Suppressor macrophage treated with lipopolysaccharide for 4 hours (primary cell): ENCODE measurements at regions not wholly inside any gene's neighbourhood (a gene's known extent, or its start where the extent isn't known, plus 50 kb on each side); places are given as distances from the start of the nearest gene placed in this dataset.
"Not testable (repeated sequence)": the region's sequence is repeated elsewhere in the genome, so short reads cannot be mapped to it uniquely, and the experiment has no call there.

Source experiments
- DNase-seq: peaks from one replicate; pipeline ENCODE4 v3.0.0-alpha.2; 2020

DNA sequence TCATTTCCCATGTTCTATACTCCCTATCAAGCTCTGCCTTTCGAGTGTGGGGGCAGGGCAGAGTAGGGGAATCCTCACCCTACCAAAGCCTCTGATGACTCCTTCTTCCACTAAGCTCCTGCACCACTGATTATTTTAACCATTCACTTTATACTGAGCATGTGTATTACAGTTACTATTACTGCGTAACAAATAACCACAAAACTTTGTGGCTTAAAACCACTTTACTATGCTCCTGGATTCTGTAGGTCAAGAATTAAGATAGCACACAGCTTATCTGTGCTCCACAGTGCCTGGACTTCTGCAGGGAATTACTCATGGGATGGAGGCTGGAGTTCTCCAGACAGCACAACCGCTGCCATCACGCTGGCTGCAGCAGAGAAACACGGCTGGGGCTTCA is 117.4 kb upstream of the DNAJC10 start:
- no peak for DNase-seq

GRCh38 chr2:182605166-182605565 is 110.9 kb upstream of the DNAJC10 start:
- DNase-seq: no peak

- DNase-seq: peak; percentile 37
Measured at GRCh38 chr2:182606728-182607681, 109.1 kb upstream of the DNAJC10 start.

DNA sequence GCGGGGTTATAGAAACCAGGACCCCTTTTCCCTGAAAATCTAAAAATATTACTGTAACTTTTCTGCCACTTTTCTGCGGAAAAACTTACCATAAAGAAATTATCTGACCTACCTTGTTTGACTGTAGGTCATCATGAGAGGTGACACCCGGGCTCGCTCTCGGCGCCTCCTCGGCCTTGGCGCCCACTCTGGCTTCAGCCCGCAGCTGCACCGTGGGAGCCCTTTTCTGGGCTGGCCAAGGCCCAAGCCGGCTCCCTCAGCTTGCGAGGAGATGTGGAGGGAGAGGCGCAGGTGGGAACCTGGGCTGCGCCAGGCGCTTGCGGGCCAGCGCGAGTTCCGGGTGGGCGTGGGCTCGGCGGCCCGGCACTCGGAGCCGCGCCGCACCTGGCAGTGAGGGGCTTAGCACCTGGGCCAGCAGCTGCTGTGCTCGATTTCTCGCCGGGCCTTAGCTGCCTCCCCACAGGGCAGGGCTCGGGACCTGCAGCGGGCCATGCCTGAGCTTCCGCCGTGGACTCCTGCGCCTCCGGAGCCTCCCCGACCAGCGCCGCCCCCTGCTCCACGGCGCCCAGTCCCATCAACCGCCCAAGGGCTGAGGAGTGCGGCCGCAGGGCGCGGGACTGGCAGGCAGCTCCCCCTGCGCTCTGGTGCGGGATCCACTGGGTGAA is 107.7 kb upstream of the DNAJC10 start:
- no peak for DNase-seq

DNA sequence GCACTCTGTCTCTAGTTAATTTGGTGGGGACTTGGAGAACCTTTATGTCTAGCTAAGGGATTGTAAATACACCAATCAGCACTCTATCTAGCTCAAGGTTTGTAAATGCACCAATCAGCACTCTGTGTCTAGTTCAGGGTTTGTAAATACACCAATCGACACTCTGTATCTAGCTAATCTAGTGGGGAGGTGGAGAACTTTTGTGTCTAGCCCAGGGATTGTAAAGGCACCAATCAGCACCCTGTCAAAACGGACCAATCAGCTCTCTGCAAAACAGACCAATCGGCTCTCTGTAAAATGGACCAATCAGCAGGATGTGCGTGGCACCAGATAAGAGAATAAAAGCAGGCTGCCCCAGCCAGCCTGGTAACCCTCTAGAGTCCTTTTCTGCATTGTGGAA is 107.1 kb upstream of the DNAJC10 start:
- not testable (repeated sequence) for DNase-seq

DNA sequence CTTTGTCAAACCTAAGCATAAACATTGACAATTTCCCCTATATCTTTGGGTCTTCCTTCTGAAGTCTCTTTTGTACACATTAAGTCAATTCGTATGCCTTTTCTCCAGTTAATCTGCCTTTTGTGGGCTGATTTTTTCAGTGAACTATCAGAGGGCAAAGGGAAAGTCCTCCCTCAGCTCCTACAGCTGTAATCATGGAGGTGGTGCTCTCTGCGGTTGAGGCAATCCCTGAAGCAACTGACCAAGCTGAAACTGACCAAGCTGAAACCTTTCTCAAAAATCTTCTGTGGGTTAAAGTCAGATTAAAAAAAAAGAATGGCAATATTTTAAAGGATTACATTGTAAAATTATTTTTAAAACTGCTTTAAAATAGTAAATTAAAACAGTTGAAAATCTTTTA is 105.8 kb upstream of the DNAJC10 start:
- no peak for DNase-seq

DNA sequence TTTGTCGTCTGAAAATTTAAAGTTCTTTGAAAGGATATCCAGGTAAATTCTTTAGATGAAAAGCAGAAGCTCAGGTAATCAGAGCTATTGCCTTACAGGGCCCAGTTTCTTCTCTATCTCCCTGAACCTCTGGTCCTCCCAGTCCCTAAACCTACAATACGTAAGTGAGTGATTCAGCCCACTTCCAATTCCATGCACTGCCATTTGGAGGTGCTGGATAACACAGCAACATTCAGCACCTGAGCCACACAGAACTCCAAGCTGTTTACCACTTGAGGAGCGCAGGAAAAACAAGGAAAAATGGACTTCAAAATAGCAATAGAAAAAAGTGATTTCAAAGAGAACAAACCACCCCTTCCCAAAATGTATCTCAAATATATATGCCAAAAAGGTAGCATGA is 105.0 kb upstream of the DNAJC10 start:
- DNase-seq: no peak

- no peak for DNase-seq
Measured at GRCh38 chr2:182615036-182615435, 101.0 kb upstream of the DNAJC10 start.

DNA sequence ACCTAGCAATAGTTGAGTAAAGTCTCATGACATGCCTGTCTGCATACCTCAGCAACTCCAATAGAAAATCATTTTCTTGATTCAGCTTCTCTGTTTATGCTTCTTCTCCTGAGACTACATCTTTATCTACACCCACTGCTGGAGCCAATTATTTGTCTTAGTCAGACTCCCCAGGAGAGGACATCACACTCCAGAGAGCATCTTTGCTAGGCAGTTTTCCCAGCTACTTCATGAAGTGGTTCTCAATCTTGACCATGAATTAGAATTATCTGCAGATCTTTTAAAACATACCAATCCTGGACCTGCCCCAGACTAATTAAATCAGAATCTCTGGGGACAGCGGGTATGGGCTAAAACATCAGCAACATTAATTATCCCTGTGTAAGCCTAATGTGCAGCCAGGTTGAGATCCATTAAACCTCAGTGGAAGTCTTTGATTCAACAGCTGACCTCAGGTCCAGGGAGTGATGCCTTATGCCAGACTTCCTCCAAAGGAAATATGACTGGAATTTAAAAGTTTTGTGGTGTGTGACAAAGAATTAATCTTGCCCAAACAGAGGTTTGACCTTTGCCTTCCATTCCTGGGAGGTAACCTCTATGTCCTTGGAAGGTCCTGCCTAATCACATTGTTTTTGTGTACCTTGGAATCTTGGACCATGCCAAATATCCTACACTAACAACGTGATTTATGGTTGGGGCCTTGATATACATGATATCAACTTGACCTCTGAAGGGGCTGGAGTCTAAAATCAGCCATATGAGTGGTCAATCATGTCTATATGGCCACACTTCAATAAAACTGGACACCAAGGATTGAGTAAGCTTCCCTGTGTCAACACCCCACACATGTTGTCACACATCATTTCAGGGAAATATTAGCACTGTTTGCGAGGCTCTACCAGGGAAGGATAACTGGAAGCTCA is 99.3 kb upstream of the DNAJC10 start:
- no peak for DNase-seq

DNA sequence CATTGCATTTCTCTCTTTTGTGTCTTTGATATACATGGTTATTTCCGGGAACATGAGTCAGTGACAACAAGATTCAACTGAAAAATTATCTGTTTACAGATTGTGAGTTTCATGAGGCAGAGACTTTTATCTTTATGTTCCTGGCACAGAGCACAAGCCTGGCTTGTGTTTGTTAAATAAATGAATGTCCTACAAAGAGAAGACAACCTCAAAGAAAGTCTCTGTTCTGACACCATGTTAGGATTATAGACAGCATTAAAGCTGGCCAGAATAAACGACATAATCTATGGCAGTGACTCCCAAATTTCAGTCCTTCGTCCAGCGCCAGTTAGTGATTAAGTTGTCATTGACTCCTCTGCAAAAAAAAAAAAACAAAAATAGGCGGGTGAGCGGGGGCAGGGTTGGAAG is 97.4 kb upstream of the DNAJC10 start:
- DNase-seq: no peak

- no peak for DNase-seq
Measured at GRCh38 chr2:182619276-182619675, 96.8 kb upstream of the DNAJC10 start.

DNA sequence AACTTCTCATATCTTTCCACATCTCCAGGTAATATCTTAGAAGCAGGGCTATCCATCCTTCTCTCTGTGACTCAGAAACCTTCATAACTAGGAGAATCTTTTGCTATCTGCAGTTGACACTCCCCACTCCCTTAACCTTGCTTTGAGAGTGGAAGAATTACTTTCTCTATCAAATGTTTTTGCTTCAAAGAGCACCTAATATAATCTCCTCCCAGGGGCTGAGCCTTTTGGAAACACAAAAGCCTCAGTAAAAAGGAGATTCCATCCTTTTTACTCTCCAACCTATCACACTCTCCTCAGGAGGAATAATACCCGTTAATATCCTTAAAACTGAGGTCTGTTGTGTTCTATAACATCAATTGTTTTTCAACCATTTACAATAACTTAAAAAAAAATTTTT is 94.9 kb upstream of the DNAJC10 start:
- no peak for DNase-seq

DNA sequence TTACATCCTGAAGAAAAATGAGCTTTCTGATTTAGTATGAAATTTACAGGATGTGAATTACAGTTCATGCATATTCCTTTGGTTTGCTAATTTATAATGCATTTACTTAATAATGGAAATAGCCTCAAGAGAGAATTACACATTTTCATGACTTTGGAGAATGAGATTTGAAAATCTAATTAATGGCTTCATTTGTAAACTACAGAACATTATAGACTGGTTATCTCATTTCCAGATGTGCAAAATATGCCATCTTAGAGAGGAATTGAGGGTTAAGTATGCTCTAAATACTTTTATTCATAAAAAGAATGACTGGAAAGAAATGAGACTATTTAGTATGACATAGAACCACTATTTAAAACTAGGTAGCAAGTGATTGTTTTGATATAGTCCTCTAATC is 94.2 kb upstream of the DNAJC10 start:
- no peak for DNase-seq

DNA sequence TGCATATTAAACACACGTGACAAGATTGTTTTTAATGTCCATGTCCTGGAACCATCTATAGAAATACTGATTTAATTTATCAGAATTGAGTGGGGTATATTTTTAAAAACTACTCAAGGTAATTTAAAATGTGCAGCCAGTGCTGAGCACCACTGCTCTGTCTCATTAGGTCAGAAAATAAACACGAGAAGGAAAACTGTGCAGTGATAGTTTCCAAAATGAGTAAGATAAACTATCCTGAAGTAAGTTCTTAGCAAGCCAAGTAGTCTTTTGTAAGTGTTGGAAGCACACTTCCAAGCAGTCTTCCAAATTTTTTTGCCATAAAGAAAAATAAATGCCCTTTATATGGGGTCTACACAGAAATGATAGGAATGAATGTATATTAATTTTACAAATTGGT is 93.8 kb upstream of the DNAJC10 start:
- DNase-seq: no peak

DNA sequence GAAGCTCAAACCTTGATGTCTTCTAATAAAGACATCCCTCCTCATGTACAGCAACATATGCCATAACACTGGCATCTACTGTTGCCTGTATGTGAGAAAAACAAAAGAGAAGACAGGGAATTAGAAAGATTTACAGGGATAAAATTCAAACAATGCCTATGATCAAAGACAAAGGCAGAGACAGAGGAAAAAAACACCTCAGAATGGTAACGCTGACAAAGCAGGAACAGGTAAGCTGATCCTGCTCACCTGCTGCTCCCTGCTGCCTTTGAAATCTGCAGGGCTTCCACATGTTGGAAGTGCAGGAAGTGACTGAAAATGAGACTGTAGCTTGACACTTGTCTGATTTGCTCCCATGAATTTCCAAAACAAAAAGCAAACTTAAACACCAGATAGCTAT is 90.2 kb upstream of the DNAJC10 start:
- DNase-seq: no peak

DNA sequence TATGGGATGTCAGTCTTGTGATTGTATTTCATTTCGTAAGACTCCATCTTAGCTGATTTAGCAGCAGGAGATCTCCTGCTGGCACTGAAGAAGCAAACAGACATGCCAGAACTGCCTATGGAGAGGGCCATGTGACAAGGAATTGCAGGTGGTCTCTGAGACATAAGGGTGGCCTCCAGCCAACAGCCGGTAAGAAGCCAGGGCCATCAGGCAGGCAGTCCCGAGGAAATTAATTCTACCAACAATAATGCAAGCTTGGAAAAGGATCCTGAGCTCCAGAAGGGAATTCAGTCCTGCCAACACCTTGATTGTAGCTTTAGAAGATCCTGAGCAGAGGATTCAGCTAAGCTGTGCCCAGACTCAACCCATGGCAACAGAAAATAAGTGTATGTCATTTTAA is 87.1 kb upstream of the DNAJC10 start:
- no peak for DNase-seq

DNA sequence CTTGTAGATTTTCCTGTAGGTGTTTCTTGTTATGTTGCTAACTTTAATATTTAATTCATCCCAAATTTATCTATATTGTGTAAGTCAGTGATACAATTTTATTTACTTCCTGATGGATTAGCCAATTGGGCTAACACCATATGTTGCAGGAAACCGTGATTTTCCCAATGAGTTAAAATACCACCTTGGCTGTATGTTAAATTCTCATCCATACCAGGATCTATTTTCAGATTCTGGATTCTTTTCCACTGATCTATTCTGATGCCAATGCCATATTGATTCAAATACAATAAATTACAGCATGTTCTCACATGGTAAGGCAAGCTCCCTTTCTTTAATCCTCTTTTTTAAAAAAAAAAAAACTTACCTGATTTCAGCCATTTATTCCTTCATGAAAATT is 85.8 kb upstream of the DNAJC10 start:
- DNase-seq: no peak

DNA sequence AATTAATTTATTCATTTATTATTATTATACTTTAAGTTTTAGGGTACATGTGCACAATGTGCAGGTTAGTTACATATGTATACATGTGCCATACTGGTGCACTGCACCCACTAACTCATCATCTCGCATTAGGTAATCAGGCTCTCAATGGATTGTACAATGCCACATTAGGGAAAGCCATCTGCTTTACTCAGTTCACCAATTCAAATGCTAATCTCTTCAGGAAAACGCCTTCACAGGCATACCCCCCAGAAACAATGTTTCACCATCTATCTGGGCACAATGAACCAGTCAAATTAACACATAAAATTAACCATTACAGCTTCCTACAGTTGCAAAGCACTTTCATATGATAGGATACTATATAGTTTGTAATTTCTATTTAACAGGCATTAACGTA is 84.8 kb upstream of the DNAJC10 start:
- DNase-seq: no peak

DNA sequence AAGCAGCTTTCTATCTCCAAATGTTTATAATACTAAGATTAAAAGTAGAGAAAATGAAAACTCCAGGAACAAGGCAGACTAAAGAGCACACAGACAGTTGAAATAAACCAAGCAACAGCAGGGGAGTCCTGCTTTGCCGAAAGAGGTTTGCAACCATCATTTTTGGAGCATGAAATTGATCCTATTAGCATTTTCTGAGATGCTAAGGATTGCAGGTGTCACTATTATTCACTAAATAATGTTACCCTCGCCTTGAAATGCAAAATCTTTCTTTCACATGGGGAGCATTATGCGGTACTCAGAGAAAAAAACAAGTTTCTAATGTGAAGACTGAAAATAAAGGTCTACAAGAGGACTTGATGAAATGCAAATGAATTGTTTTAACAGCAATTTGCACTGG is 81.7 kb upstream of the DNAJC10 start:
- DNase-seq: no peak

- no peak for DNase-seq
Measured at GRCh38 chr2:182636699-182637098, 79.4 kb upstream of the DNAJC10 start.

DNA sequence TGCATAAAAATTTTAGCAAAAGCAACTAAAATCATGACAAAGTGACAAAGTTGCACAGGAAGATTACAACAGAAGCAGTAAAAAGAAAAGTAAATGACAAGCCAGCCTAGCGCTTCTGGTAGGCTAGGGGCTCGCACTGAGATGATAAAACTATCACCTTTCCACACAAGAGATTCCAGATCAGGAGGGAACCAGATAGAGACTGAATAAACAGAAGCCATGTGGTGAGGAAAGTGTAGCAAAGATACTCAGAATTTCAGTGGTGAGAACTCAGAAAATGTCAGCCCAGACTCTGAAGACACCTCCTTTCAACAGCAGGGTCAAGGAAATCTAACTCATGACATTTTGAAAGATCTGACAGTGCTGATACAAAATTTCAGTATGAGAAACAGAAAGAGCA is 77.4 kb upstream of the DNAJC10 start:
- DNase-seq: no peak

GRCh38 chr2:182639971-182640370 is 76.1 kb upstream of the DNAJC10 start:
- DNase-seq: no peak

GRCh38 chr2:182642328-182642727 is 73.7 kb upstream of the DNAJC10 start:
- DNase-seq: peak; percentile 15
